K562 (cell line): ENCODE measurements at regions not wholly inside any gene's neighbourhood (a gene's known extent, or its start where the extent isn't known, plus 50 kb on each side); places are given as distances from the start of the nearest gene placed in this dataset.

Experiments
- ATAC-seq: fragments of 200-7000 bp; cut with Tn5 transposase; 3 replicates; pipeline ENCODE4 v1.9.1; 2020; ENCODE audit warnings: moderate library complexity
- BruUV-seq: library from RNA; stranded (reverse); fragments of 400-500 nt; replicated peaks from 2 replicates; lab custom pipeline; 2021; lab: Mats Ljungman, UMichigan
- CTCF ChIA-PET: fragments of 300-600 bp; formaldehyde crosslinking; extraction: SDS; loops from one replicate; lab custom pipeline; 2021; ENCODE audit warnings: low intra/inter-chr PET ratio; lab: Yijun Ruan, JAX
- POLR2A ChIA-PET: fragments of 300-600, 350-650 bp; sonication (Branson Sonifier 250); formaldehyde crosslinking; extraction: SDS; loops from one replicate; lab custom pipeline; 2021; ENCODE audit warnings: antibody characterized with exemption, inconsistent platforms; lab: Yijun Ruan, JAX
- DNase-seq, 4 experiments: peaks; one replicate each; pipeline versions ENCODE4 v3.0.0 to v3.0.0-alpha.2; 2011 to 2018; ENCODE audit warnings: low spot score in 3 of 4, mixed read lengths in 3 of 4; ENCODE audit errors: extremely low read depth in 1 of 4
- FAIRE-seq: peaks from 2 replicates; lab custom pipeline; 2011; peaks lifted over from hg19 to GRCh38; lab: Jason Lieb, UNC
- H2AFZ ChIP-seq: 2 replicates; pipeline ENCODE4 v1.6.0; 2011; ENCODE audit warnings: low read depth, low read length, control low read depth, inconsistent platforms
- H3K27ac ChIP-seq: fragments of 200-600 bp; 3 replicates; pipeline ENCODE4 v1.8.0; 2011; ENCODE audit warnings: low read depth, mild to moderate bottlenecking, control low read depth, inconsistent platforms, low read length, moderate library complexity, mixed read lengths; ENCODE audit errors: extremely low read depth
- H3K27me3 ChIP-seq, 2 experiments: fragments of 300-600 bp in 1 of 2; 2 replicates in 1 of 2; 3 replicates in 1 of 2; pipeline versions ENCODE4 v1.6.0 to v1.8.0; 2011; ENCODE audit warnings: inconsistent platforms in 2 of 2, low read length in 2 of 2, mild to moderate bottlenecking in 1 of 2, mixed read lengths in 1 of 2, moderate library complexity in 1 of 2; ENCODE audit not compliant: control insufficient read depth in 2 of 2, insufficient read depth in 2 of 2
- H3K36me3 ChIP-seq: fragments of 300-600 bp; 3 replicates; pipeline ENCODE4 v1.8.0; 2011; ENCODE audit warnings: mild to moderate bottlenecking, low read length, inconsistent platforms; ENCODE audit not compliant: control insufficient read depth, insufficient read depth
- H3K4me1 ChIP-seq, 2 experiments: fragments of 200-600 bp in 1 of 2; replicated peaks in 1 of 2; 2 replicates in 1 of 2; 3 replicates in 1 of 2; pipeline versions ENCODE4 v1.5.1 to v1.8.0; 2011; ENCODE audit warnings: inconsistent platforms in 2 of 2, low read length in 2 of 2, mild to moderate bottlenecking in 1 of 2, mixed read lengths in 1 of 2, moderate library complexity in 1 of 2; ENCODE audit not compliant: control insufficient read depth in 2 of 2, insufficient read depth in 2 of 2
- H3K4me2 ChIP-seq: 2 replicates; pipeline ENCODE4 v1.6.1; 2011; ENCODE audit warnings: low read length, control low read depth, inconsistent platforms, mixed read lengths; ENCODE audit not compliant: insufficient read depth
- H3K4me3 ChIP-seq: fragments of 200-600 bp; sonication (generic), shearing (Covaris generic); 2 replicates; pipeline ENCODE4 v1.5.1; 2016; ENCODE audit warnings: control low read depth, inconsistent platforms
- H3K79me2 ChIP-seq: fragments of 200-600 bp; 3 replicates; pipeline ENCODE4 v1.8.0; 2011; ENCODE audit warnings: low read length, inconsistent platforms; ENCODE audit not compliant: control insufficient read depth, insufficient read depth
- H3K9ac ChIP-seq, 2 experiments: 2 replicates each; pipeline versions ENCODE4 v1.6.0 to v1.6.1; 2011; ENCODE audit warnings: low read depth in 2 of 2, low read length in 2 of 2, control low read depth in 1 of 2, inconsistent platforms in 1 of 2, mild to moderate bottlenecking in 1 of 2, mixed read lengths in 1 of 2; ENCODE audit not compliant: insufficient read depth in 1 of 2
- H3K9me1 ChIP-seq: one replicate; pipeline ENCODE4 v1.6.0; 2011; ENCODE audit warnings: inconsistent platforms, mild to moderate bottlenecking, low read length, moderate library complexity; ENCODE audit not compliant: control insufficient read depth, insufficient read depth
- H3K9me3 ChIP-seq: replicated peaks from 2 replicates; pipeline ENCODE4 v1.5.1; 2011; ENCODE audit warnings: low read depth, low read length, inconsistent platforms; ENCODE audit not compliant: control insufficient read depth, insufficient read depth
- H4K20me1 ChIP-seq: replicated peaks from 2 replicates; pipeline ENCODE4 v1.6.1; 2011; ENCODE audit warnings: low read length, inconsistent platforms, mixed read lengths; ENCODE audit not compliant: control insufficient read depth, insufficient read depth
- CSDE1 ChIP-seq, 2 experiments: fragments of 450-650 bp; IDR thresholded peaks; 2 replicates each; pipeline ENCODE4 v1.6.1; 2016; ENCODE audit warnings: mild to moderate bottlenecking in 1 of 2
- ELF1 ChIP-seq: fragments of 200-800 bp; sonication (Bioruptor generic); IDR thresholded peaks from 2 replicates; pipeline ENCODE4 v1.6.1; 2016; ENCODE audit warnings: missing genetic modification characterization, missing compliant biosample characterization
- KLF1 ChIP-seq: fragments of 450-650 bp; IDR thresholded peaks from 2 replicates; pipeline ENCODE4 v1.6.1; 2016; ENCODE audit warnings: missing genetic modification characterization, missing compliant biosample characterization
- NFATC3 ChIP-seq: fragments of 450-650 bp; IDR thresholded peaks from 2 replicates; pipeline ENCODE4 v1.6.1; 2017; ENCODE audit warnings: mild to moderate bottlenecking
- PHB2 ChIP-seq: fragments of 450-650 bp; IDR thresholded peaks from 2 replicates; pipeline ENCODE4 v1.6.1; 2017; ENCODE audit warnings: low read depth
- RBBP5 ChIP-seq: fragments of 200-600 bp; sonication (generic); IDR thresholded peaks from 2 replicates; pipeline ENCODE4 v1.6.1; 2012; ENCODE audit warnings: borderline replicate concordance, mild to moderate bottlenecking, low read length, control low read depth, inconsistent platforms; ENCODE audit not compliant: insufficient read depth, poor library complexity, severe bottlenecking
- SLC30A9 ChIP-seq: fragments of 250-450 bp; sonication (Bioruptor Pico); IDR thresholded peaks from 2 replicates; pipeline ENCODE4 v1.8.0; 2022; ENCODE audit warnings: mild to moderate bottlenecking, moderate library complexity
- ZNF212 ChIP-seq: fragments of 450-650 bp; formaldehyde crosslinking; IDR thresholded peaks from 2 replicates; pipeline ENCODE4 v1.4.0; 2020; ENCODE audit warnings: mild to moderate bottlenecking
- ZNF347 ChIP-seq: fragments of 450-650 bp; formaldehyde crosslinking; IDR thresholded peaks from 2 replicates; pipeline ENCODE4 v1.4.0; 2020; ENCODE audit warnings: low read depth, mild to moderate bottlenecking, moderate library complexity
- WGBS: fragments of 100-300 bp; shearing (Covaris generic); methylation state at CpG from one replicate; pipeline ENCODE4 v1.1.6; 2016; ENCODE audit warnings: low coverage, mixed read lengths; ENCODE audit not compliant: insufficient coverage; ENCODE audit errors: missing lambda C conversion rate; 5-methylcytosine and 5-hydroxymethylcytosine counted together
- in situ Hi-C: fragments of 300-500 bp; cut with MboI; formaldehyde crosslinking; loops from 4 replicates; pipeline ENCODE4 v1.15.0; 2018; ENCODE audit warnings: inconsistent platforms, mixed read lengths
- intact Hi-C: fragments of 100-400 bp; cut with micrococcal nuclease; formaldehyde crosslinking; loops from 2 replicates; pipeline ENCODE4 v1.14.2; 2022

DNA sequence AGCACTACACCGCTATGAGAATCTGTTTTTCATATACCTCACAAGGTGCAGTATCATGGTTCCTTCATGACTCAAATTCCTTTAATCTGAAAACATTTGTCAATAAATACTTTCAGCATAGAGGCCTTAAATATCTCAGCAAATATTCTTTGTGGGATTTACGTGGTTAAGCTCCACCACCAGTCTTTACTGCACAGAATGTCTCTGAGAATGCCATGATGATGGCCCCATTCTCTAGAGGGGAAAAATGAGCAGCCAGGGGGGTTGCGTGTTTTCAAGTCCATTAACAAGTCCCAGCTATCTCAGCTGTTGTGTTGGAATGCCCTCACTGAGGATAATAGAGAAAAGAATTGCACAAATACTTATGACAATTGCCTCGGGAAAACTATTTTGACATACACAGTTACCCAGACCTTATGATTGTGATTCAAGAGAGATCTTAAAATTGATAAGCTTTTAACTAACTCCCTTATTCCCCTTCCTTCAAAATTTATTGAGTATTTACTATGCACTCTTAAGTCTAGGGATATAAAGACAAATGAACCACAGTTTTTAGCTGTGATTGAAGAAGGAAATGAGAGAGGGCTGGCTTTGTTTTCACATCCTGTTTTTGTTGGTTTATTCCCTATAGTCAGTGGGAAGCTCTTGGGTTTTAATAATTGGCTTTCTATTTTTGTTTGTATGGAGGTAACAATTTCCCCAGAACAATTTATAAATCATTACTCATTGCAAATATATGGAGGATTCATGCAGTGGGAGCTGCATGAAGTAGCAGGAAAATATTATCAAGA, 176.5 kb upstream of the VWC2 start:
- intact Hi-C loops (no loop called here), in situ Hi-C loops (no loop called here)
- Histone ChIP-seq H3K9ac (no peak overlapping the region), H4K20me1 (no peaks in the 10 kb centered on the region), H3K36me3 (no peaks in the 10 kb centered on the region), H3K9me1 (no peaks in the 10 kb centered on the region), H3K9me3 (no peaks in the 10 kb centered on the region), H3K4me1 (no peaks in the 10 kb centered on the region), H3K27ac (no peak overlapping the region), H3K4me2 (no peak overlapping the region), H2AFZ (no peak overlapping the region), H3K4me3 (no peak overlapping the region), H3K27me3 (no peaks in the 10 kb centered on the region), H3K79me2 (no peaks in the 10 kb centered on the region)
- ChIA-PET CTCF (no interaction called here), POLR2A (no interaction called here)
- BruUV-seq = no TSS peak
- WGBS = 4% methylated on average over 4 of the region's 4 CpGs
- FAIRE-seq (no peak), DNase-seq (no peak), ATAC-seq (no peak)
- TF ChIP-seq KLF1 (tag) (no peak), NFATC3 (no peak), SLC30A9 (CRISPR knock-in tag) (no peak), ELF1 (tag) (no peak), PHB2 (no peak), ZNF347 (no peak), RBBP5 (no peak), ZNF212 (no peak), CSDE1 (IDR thresholded peaks at IDR 0.05) (no peak)
